HT1080 (cell line): ENCODE measurements at regions not wholly inside any gene's neighbourhood (a gene's known extent, or its start where the extent isn't known, plus 50 kb on each side); places are given as distances from the start of the nearest gene placed in this dataset.
"Not testable (repeated sequence)": the region's sequence is repeated elsewhere in the genome, so short reads cannot be mapped to it uniquely, and the experiment has no call there.

ENCODE experiments used
- DNase-seq: peaks from one replicate; pipeline ENCODE4 v3.0.0-alpha.2; 2015; ENCODE audit warnings: low read depth

- DNase-seq: no peak
These were observed 294.6 kb downstream of the TRIML1 start for GRCh38 chr4:188433741-188434315.

DNA sequence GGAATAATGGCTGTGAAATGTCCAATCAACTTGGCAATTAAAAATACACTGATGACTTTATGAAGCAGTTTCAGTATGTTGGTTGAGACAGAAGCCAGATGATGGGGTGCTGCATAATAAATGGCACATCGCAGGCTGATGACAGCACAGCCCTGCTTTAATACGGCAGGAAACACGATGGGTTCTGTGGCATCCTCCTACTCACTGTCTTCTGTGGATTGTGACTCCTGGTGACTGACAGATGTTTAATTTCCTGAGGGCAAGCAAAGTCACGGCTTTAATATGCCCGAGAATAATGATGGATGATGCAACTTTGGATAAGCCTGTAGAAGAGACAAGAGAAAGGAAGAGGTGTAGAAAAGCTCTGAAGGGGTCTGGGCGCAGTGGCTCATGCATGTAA lies 295.4 kb downstream of the TRIML1 start:
- DNase-seq: no peak

GRCh38 chr4:188435381-188435780 lies 296.1 kb downstream of the TRIML1 start:
- DNase-seq: no peak

DNA sequence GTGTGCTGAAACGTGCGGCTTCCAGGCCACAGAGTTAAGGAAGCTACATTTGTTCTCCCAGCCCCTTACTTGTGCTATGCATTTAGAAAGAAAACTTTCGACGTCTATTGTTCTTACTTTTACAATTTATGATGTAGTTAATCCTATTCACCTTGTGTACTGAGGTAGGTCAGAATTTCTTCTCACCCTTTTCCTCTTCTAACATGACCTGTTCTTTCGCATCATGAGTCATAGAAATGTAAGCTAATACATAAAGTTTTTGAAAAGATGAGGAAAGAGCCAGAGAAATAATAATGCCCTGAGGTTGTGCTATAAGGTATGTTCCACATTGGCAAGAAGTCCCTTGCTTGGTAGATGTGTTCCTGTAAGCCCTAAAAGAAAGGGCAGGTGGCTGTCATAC lies 298.3 kb downstream of the TRIML1 start:
- no peak for DNase-seq

DNA sequence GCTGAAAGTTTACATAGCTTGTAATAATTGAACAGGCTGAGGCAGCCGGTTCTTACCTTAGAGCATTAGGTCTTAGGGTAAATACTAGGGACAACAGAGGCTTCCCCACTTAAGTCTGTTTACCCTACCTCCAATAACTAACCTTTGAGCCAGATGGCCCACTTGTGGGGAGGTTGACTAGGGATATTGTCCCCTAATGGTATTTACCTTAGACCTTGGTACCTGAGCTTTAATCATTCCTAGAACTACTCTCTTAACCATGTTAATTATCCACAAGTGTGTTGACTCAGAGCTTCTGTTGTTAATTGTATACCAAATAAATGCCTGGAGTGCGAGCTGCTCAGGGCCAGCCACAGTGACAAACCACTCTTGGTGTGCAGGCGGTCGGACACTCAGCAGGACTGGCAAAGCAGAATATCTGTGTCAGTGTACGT lies 299.2 kb downstream of the TRIML1 start:
- not testable (repeated sequence) for DNase-seq

- DNase-seq: no peak
These were observed 300.5 kb downstream of the TRIML1 start for GRCh38 chr4:188439641-188440311.

DNA sequence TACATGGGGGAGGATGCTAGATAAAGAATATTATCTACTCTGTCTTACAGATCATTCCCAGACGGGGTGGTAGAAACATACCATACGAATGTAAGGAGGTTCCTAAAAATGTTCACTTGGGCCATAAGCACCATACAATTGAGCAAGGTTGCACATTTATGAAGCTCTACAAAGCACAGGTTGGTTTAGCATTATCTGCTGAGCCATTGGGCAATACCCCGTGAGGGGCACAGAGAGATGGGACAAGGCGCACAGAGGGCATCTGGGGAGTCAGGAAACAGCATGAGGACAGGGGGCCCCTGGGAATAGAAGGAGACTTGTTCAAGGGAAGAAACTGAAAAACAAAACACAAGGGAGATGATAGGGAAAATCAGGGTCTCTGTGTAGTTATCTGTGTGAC lies 305.3 kb downstream of the TRIML1 start:
- DNase-seq: no peak

GRCh38 chr4:188448996-188449395 lies 309.8 kb downstream of the TRIML1 start:
- peak; percentile 31 for DNase-seq

GRCh38 chr4:188450571-188450970 lies 311.3 kb downstream of the TRIML1 start:
- no peak for DNase-seq

GRCh38 chr4:188452097-188452496 lies 312.9 kb downstream of the TRIML1 start:
- no peak for DNase-seq

DNA sequence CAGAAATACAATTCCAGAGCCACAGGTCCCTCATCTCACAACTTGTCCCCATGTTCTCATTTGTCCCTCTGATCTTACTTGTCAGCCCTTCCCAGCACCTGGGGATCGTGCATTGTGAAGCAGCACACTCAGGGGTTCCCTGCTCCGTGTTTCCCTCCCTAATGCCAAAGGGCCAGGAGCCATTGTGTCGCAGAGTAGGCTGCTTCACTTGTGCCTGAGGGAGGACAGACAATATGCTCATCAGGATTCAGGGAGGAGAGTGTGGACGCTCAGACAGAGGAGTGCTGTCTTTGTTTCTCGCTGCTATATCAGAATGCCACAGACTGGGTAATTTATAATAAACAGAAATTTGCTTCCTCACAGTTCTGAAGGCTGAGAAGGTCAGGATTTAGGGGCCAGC lies 315.3 kb downstream of the TRIML1 start:
- no peak for DNase-seq

- no peak for DNase-seq
These were observed 316.0 kb downstream of the TRIML1 start for GRCh38 chr4:188455062-188455752.

DNA sequence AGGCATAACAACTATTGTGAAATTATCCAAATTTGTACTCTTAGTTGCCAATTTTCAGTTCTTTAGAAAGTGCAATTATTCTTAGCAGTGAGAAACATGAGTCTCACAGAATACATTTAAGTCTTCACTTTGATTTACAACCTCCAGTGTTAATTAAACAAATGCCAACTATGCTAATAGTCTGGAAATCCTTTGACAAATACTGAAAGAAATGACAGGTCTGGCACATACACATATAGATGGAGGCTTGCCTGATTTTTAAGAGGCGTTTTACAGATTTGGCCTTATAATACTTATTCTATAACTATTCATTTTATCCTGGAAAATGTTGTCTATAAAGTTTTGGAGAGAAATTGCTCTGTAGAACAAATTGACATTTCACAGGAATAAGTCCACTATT lies 320.1 kb downstream of the TRIML1 start:
- DNase-seq: no peak

DNA sequence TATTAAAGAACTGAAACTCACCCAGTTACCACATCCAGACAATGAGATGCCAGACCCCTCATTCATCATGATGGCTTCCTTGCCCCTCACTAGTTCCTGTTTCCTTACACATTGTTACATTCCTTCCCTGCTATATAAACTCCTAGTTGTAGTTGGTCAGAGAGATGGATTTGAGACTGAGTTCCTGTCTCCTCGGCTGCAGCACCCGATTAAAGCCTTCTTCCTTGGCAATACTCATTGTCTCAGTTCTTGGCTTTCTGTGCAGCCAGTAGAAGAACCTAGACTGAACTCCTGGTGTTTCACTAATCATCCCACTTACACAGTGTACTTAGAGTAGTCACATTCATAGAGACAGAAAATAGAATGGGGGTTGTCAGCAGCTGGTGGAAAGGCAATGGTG lies 324.7 kb downstream of the TRIML1 start:
- no peak for DNase-seq

- no peak for DNase-seq
These were observed 326.8 kb downstream of the TRIML1 start for GRCh38 chr4:188466001-188466400.

- no peak for DNase-seq
These were observed 345.0 kb downstream of the TRIML1 start for GRCh38 chr4:188484256-188484655.

GRCh38 chr4:188485906-188486305 lies 346.7 kb downstream of the TRIML1 start:
- no peak for DNase-seq

- DNase-seq: no peak
These were observed 353.6 kb downstream of the TRIML1 start for GRCh38 chr4:188492886-188493285.

GRCh38 chr4:188495169-188495568 lies 355.9 kb downstream of the TRIML1 start:
- no peak for DNase-seq

GRCh38 chr4:188511431-188511830 lies 372.2 kb downstream of the TRIML1 start:
- DNase-seq: no peak

GRCh38 chr4:188532751-188533150 lies 393.5 kb downstream of the TRIML1 start:
- no peak for DNase-seq

DNA sequence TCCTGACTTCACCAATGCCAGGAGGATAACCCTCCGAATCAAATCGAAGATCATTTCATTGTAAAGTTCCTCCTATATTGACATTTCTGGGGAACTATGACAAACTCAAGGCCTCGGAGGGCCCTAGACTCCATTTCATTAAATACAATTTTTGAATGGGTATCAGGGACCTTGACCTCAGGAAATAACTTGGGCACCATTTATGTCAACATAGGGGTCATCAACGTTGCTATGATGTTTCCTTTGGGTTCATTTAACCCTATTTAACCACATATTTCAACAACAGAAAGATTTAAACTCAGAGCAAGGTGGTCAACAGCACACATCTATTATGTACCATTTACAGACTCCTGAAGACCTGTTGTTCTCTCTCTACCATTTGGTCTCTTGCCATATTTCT lies 395.1 kb downstream of the TRIML1 start:
- DNase-seq: no peak

DNA sequence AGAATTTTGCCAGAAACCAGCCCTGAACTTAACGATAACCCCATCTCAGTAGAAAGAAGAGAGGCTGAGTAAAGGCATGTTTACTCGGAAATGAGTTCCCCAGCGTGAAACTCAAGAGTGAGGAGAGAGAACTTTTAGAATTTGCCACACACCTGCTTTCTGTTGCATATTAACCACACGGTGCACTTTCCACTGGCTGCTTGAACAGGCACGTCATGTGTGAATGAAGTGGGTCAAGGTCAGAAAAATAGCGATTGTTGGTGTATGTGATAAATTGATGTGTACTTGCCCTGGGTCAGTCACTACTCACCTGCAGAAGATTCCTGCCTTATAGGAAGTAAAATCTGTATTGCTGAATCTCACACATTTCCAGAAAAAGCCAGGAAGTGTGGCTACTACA lies 395.7 kb downstream of the TRIML1 start:
- no peak for DNase-seq
